HG03457 (cell line): ENCODE measurements at regions not wholly inside any gene's neighbourhood (a gene's known extent, or its start where the extent isn't known, plus 50 kb on each side); places are given as distances from the start of the nearest gene placed in this dataset.

Experiments
- ATAC-seq: cut with Tn5 transposase; IDR thresholded peaks from one replicate; pipeline ENCODE4 v1.9.1; 2021; ENCODE audit warnings: moderate number of reproducible peaks; ENCODE audit not compliant: unreplicated experiment

DNA sequence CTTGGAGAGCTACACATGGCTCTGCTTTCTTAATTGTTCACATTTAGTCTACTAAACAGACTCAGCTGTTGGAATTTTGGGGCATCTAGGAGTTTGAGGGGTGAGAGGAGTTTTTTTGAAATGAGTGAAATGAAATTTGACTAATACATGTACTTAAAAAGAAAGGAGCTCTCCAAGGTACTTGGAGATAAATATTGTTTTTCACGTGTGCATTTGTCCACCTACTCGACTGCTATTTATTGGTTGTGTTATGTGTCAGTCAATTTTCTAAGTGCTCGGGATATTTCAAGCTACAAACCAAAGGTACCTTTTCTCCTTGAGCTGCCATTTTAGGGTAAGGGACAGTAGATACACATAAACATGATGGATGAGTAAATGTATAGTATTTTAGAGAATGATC lies 697.0 kb downstream of the LIG4 start:
- no peak for ATAC-seq

DNA sequence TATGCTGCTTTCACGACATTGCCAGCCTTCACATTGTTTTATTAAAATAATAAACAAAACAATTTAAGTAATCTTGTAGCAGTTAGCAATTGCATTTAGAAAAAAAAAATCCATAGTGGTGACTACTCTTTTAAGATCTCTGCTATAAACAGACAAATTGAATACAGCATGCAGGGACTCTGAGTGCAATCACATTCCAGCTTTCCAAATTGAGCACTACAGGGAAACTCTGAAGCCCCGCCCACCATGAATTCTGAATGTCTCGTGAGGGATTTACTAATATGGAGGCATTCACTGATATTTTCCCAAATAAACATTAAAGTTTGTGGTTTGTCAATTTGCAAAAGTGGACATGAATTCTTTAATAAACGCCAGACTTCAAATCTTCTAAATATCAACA lies 698.8 kb downstream of the LIG4 start:
- ATAC-seq = no peak

DNA sequence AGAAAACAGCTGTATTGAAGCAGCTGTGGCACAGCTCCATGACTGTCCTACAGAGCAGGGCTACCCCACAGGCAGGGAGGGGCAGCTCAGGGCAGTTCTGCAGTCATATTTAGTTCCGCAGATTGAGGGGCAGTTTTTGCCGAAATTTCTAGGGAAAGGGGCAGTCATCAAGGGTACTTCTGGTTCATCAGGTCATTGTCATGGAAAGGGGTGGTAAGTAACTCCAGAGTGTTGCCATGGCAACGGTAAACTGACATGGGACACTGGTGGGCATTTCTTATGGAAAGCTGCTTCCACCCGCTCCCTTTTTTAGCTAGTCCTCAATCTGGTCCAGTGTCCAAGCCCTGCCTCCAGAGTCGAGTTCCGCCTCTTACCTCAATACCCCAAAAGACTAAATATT lies 702.8 kb downstream of the LIG4 start:
- no peak for ATAC-seq

- ATAC-seq = no peak
Observed at GRCh38 chr13:107497661-107498060, 717.7 kb downstream of the LIG4 start.

DNA sequence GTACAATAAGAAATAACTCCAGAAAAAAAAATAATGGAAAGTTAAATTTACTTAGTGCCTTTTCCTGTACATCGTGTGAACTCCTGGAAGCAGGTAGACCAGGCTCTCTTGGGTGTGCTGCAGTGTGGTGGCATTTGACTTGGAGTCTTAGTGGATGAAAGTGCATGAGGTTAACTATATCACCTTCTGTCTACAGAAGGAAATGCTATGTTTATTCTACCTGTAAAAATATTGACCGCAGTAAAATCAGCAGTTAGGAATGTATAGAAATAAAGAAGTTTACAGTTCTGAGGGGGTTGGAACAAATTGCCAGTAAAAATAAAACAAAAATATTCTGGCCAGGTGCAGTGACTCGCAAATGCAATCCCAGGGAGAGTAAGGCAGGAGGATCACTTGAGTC lies 722.1 kb downstream of the LIG4 start:
- no peak for ATAC-seq

GRCh38 chr13:107482688-107483087 lies 732.6 kb downstream of the LIG4 start:
- ATAC-seq = no peak

DNA sequence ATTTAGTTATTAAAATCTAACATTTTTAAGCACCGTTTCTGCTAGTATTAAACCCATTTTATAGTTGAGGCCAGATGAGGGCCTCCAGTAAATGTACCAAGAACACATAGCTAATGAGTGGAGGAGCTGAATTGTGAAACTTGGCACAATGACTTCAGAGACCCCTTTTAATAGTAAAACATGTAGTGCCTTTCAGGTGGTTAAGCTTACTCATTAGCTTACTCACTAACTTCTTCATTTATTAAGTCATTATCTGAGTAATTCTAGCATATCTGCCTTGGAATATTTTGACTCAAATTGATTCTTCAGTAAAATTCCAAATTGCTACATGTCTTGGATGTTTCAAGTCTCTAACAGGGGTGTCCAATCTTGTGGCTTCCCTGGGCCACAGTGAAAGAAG lies 735.2 kb downstream of the LIG4 start:
- no peak for ATAC-seq

GRCh38 chr13:107477772-107478379 lies 737.5 kb downstream of the LIG4 start:
- no peak for ATAC-seq

GRCh38 chr13:107475753-107476453 lies 739.4 kb downstream of the LIG4 start:
- ATAC-seq = no peak

GRCh38 chr13:107473253-107473652 lies 742.1 kb downstream of the LIG4 start:
- ATAC-seq = no peak

DNA sequence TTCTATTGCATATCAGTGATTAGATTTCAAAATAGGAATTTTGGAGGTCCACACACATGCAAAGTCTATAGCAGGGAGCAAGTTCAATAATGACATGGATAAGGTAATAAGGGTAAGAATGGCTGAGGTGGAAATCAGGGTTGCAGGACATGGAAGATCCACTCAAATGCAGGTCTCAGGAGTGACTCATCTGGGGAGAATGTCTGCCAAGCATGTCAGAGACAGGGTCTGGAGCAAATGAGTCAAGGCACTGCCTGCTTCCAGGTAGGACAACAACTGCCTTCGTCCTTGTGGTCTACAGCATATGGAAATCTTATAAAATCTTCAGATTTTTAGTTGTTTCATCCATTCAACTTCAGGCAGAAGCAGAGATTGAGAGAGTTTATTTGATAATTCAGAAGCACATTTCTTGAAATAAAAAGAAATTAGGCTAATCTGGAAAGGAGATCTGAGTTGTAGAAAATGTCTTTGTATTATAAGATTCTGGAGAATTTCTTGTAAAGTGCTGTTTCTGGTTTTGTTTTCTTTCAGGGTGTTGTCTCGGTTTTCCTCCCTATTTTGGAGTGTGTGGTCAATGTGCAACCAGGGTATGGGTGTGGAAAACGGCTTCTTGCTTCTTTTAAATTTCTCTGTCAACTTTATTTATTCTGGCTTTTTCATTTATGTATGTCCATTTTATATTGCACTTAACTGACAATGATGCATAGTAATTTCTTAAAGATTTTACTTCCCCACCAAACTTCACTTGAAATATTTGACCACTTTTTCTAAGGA lies 748.8 kb downstream of the LIG4 start:
- ATAC-seq = no peak

DNA sequence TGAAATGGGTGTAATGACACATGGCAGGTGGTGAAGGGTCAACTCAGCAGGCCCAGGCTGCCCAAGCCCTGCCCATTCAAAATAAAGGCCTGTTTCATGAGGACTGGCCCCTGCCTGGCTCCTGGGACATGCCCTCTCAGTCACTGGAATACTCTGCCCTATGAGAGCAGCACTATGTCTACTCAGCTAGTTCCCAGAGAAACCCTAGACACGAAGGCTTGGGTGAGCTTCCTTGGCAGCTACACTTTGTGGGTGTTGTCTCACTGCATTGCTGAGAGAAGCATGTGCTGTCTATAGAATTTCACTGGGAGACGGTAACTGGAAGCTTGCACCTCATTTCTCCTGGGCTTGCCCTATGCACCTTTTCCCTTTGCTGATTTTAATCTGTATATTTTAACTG lies 752.8 kb downstream of the LIG4 start:
- no peak for ATAC-seq

- no peak for ATAC-seq
Observed at GRCh38 chr13:107461751-107462150, 753.6 kb downstream of the LIG4 start.

DNA sequence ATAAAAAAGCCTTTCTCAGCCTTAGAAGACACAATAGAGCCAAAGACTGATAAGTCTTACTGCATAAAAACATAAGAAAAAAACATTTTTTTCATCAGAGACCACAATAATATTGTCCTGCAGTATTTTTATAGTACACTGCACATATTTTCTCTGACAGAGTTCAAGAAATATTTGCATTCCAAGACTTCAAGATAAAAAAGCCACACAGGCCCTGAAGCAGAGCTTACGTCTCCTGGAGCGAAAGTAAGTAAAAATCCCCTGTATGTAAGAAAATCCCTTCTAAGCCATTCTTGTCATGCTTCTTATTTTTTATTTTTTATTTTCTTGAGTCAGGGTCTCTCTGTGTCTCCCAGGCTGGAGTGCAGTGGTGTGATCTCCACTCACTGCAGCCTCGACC lies 755.9 kb downstream of the LIG4 start:
- ATAC-seq = no peak

GRCh38 chr13:107458269-107458668 lies 757.1 kb downstream of the LIG4 start:
- ATAC-seq = no peak

GRCh38 chr13:107457686-107458085 lies 757.6 kb downstream of the LIG4 start:
- ATAC-seq = no peak

- no peak for ATAC-seq
Observed at GRCh38 chr13:107456431-107456830, 758.9 kb downstream of the LIG4 start.

GRCh38 chr13:107452833-107453232 lies 762.5 kb downstream of the LIG4 start:
- no peak for ATAC-seq

GRCh38 chr13:107450931-107451330 lies 764.4 kb downstream of the LIG4 start:
- no peak for ATAC-seq

GRCh38 chr13:107450431-107450830 lies 764.9 kb downstream of the LIG4 start:
- no peak for ATAC-seq

DNA sequence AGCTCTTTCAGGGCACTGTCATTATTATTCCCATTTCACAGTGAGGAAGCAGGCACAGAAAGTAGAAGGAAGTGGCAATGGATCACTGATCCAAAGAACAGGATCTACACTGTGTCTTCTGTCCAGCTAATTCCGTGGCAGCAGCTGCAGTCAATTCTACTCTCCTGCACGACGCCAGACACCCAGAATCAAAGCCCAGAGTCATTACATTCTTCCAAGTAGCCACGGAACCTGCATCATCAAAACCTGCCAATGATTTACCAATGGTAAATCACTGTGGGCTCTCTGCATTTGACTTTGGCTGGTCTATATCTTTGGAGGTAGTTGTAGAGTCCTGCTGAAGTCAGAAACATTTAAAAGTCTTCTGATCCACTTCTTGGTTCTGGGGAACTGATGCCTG lies 767.7 kb downstream of the LIG4 start:
- no peak for ATAC-seq

- no peak for ATAC-seq
Observed at GRCh38 chr13:107441279-107441678, 774.1 kb downstream of the LIG4 start.
